WTC11 (cell line): ENCODE measurements at regions not wholly inside any gene's neighbourhood (a gene's known extent, or its start where the extent isn't known, plus 50 kb on each side); places are given as distances from the start of the nearest gene placed in this dataset.

Source experiments
- ATF1 ChIP-seq: sonication (generic); formaldehyde crosslinking; IDR thresholded peaks from 2 replicates; pipeline ENCODE4 v1.8.1; 2023; ENCODE audit warnings: mild to moderate bottlenecking, moderate library complexity, missing genetic modification reagents
- ATF6 ChIP-seq: sonication (generic); formaldehyde crosslinking; IDR thresholded peaks from 2 replicates; pipeline ENCODE4 v1.8.1; 2023; ENCODE audit warnings: mild to moderate bottlenecking, missing genetic modification reagents
- CREM ChIP-seq: sonication (generic); formaldehyde crosslinking; IDR thresholded peaks from 2 replicates; pipeline ENCODE4 v1.8.1; 2022; ENCODE audit warnings: mild to moderate bottlenecking, missing genetic modification reagents, moderate library complexity
- CTCF ChIP-seq: fragments of 200-600 bp; IDR thresholded peaks from 2 replicates; pipeline ENCODE4 v1.8.0; 2022; ENCODE audit warnings: antibody characterized with exemption
- ETV6 ChIP-seq: sonication (generic); formaldehyde crosslinking; IDR thresholded peaks from 2 replicates; pipeline ENCODE4 v1.8.1; 2022; ENCODE audit warnings: mild to moderate bottlenecking, missing genetic modification reagents
- FOXP4 ChIP-seq: sonication (generic); formaldehyde crosslinking; IDR thresholded peaks from 2 replicates; pipeline ENCODE4 v1.8.0; 2022; ENCODE audit warnings: mild to moderate bottlenecking, missing genetic modification reagents
- MAX ChIP-seq: sonication (generic); formaldehyde crosslinking; IDR thresholded peaks from 2 replicates; pipeline ENCODE4 v1.8.0; 2022; ENCODE audit warnings: mild to moderate bottlenecking, missing genetic modification reagents
- PRDM15 ChIP-seq: sonication (generic); formaldehyde crosslinking; IDR thresholded peaks from 2 replicates; pipeline ENCODE4 v1.8.0; 2022; ENCODE audit warnings: missing genetic modification reagents
- ZBTB21 ChIP-seq: sonication (generic); formaldehyde crosslinking; IDR thresholded peaks from 2 replicates; pipeline ENCODE4 v1.8.1; 2023; ENCODE audit warnings: mild to moderate bottlenecking, missing genetic modification reagents, borderline replicate concordance
- ZBTB43 ChIP-seq: sonication (generic); formaldehyde crosslinking; IDR thresholded peaks from 2 replicates; pipeline ENCODE4 v1.8.1; 2023; ENCODE audit warnings: mild to moderate bottlenecking, missing genetic modification reagents
- ZMAT4 ChIP-seq: fragments of 250-450 bp; sonication (Bioruptor Pico); IDR thresholded peaks from 2 replicates; pipeline ENCODE4 v1.9.0; 2021; ENCODE audit warnings: mild to moderate bottlenecking

- TF ChIP-seq ATF1 (CRISPR knock-in tag) (no peak), ZBTB43 (no peak), ZBTB21 (CRISPR knock-in tag) (no peak), CTCF (no peak), FOXP4 (CRISPR knock-in tag) (no peak), MAX (CRISPR knock-in tag) (no peak), PRDM15 (no peak), ATF6 (CRISPR knock-in tag) (no peak), ZMAT4 (CRISPR knock-in tag) (no peak), ETV6 (CRISPR knock-in tag) (no peak), CREM (no peak)
These were observed 197.6 kb upstream of the CFAP20DC start for GRCh38 chr3:59247402-59247841.
